ENCODE measurements at regions not wholly inside any gene's neighbourhood (a gene's known extent, or its start where the extent isn't known, plus 50 kb on each side); places are given as distances from the start of the nearest gene placed in this dataset.

DNA sequence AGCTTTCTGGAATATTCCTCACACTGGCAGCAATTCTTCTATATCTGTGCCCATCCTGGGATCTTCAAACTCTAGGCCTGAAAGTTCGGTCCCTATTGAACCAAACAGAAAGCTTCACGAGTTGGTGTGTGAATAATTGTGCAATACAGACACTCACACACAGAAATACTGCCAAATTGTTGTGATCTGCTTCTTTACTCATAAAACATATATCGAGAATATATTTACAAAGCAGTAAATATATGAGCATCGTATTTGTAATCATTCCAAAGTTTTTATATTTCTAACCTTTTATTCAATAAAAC lies 56.6 kb upstream of the BEX4 start:
- Histone ChIP-seq H3K79me1 (ENCODE audit: low read depth, low read length) (no peaks in the 10 kb centered on the region), H3K4me1 (ENCODE audit: control insufficient read depth in 2 of 2, insufficient read depth in 1 of 2, low read depth in 1 of 2, low read length in 2 of 2) (no peaks in the 10 kb centered on the region), H3K27me3 (ENCODE audit: control insufficient read depth in 3 of 3, insufficient read depth in 3 of 3, low read depth in 1 of 3, low read length in 3 of 3) (no peaks in the 10 kb centered on the region), H3K4ac (ENCODE audit: low read length) (no peak overlapping the region), H2BK120ac (ENCODE audit: low read depth, low read length) (no peak overlapping the region), H2BK15ac (ENCODE audit: low read length) (no peak overlapping the region), H2BK5ac (ENCODE audit: low read length) (no peak overlapping the region), H2AK5ac (ENCODE audit: low read depth, low read length) (no peak overlapping the region), H4K91ac (ENCODE audit: low read depth, low read length, poor library complexity) (no peak overlapping the region), H3K18ac (ENCODE audit: low read length) (no peak overlapping the region), H3K14ac (ENCODE audit: low read length) (no peak overlapping the region), H3K4me3 (ENCODE audit: low read length in 2 of 2) (no peak overlapping the region), H2BK12ac (ENCODE audit: low read length) (no peak overlapping the region), H3K27ac (replicated peaks; ENCODE audit: low read length) (no peak overlapping the region), H3K9ac (ENCODE audit: low read depth, low read length, poor library complexity) (no peak overlapping the region), H4K8ac (ENCODE audit: low read depth, low read length) (no peak overlapping the region), H3K9me3 (replicated peaks in 1 of 2; ENCODE audit: control insufficient read depth in 2 of 2, insufficient read depth in 1 of 2, low read depth in 1 of 2, low read length in 2 of 2) (no peaks in the 10 kb centered on the region), H2AFZ (ENCODE audit: low read length) (no peak overlapping the region), H3K4me2 (ENCODE audit: insufficient read depth, low read length, poor library complexity, severe bottlenecking) (no peak overlapping the region), H3K36me3 (replicated peaks in 1 of 2; ENCODE audit: control insufficient read depth in 2 of 2, insufficient read depth in 2 of 2, low read length in 2 of 2) (no peaks in the 10 kb centered on the region), H3K23ac (ENCODE audit: low read depth, low read length, poor library complexity) (no peak overlapping the region)
- WGBS, 2 donors (ENCODE audit: extremely low coverage in 2 of 2, insufficient read length in 2 of 2, insufficient replicate concordance in 1 of 2): no CpG with 5 or more reads among the region's 4 CpGs
- no peak for DNase-seq (ENCODE audit: low spot score)

DNA sequence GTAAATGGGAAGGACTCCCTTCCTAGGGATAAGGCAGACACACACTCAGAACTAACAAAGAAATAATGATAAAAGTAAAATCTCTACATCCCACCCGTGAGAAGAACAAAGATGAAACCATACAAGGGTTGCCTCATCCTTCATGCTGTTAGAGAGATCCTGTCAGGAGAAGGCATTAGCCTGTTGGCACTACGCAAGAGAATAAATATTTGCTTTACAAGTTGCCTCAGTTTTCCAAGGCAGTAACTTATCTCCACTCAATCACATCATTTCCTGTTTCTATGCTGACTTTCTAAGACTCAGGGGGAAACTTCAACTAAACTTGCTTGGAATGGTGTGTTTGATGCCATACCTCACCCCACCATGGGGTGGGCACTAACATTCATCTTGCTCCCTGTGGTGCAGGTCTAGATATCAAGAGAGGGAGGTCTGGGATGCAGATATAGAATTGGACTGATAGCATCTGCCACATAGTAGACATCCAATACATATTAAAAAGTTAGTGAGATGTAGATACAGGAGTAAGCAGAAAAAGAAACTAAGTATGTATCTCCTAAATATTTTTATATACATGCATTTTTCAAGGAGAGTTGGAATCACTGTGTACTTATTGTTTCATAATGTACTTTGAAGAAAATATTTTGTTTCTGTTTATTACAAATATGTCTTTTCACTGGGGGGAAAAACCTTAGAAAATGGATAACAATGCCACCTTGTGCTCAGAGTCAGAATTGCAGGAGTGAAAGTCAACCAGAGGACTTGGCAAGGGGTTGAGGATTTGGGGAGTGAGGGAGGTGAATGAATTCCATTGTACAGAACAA lies 57.2 kb upstream of the BEX4 start:
- H3K9me3 ChIP-seq (replicated peaks in 1 of 2; ENCODE audit: control insufficient read depth in 2 of 2, insufficient read depth in 1 of 2, low read depth in 1 of 2, low read length in 2 of 2): no peaks in the 10 kb centered on the region
- no peak overlapping the region for H3K4me3 ChIP-seq (ENCODE audit: low read length in 2 of 2)
- no peak for DNase-seq (ENCODE audit: low spot score)
- no peak overlapping the region for H3K18ac ChIP-seq (ENCODE audit: low read length)
- no peak overlapping the region for H4K8ac ChIP-seq (ENCODE audit: low read depth, low read length)
- H2BK12ac ChIP-seq (ENCODE audit: low read length): no peak overlapping the region
- WGBS, 2 donors (ENCODE audit: extremely low coverage in 2 of 2, insufficient read length in 2 of 2, insufficient replicate concordance in 1 of 2): no CpG with 5 or more reads among the region's 2 CpGs
- H3K27me3 ChIP-seq (ENCODE audit: control insufficient read depth in 3 of 3, insufficient read depth in 3 of 3, low read depth in 1 of 3, low read length in 3 of 3): no peaks in the 10 kb centered on the region
- no peak overlapping the region for H4K91ac ChIP-seq (ENCODE audit: low read depth, low read length, poor library complexity)
- no peaks in the 10 kb centered on the region for H3K36me3 ChIP-seq (replicated peaks in 1 of 2; ENCODE audit: control insufficient read depth in 2 of 2, insufficient read depth in 2 of 2, low read length in 2 of 2)
- H3K27ac ChIP-seq (replicated peaks; ENCODE audit: low read length): no peak overlapping the region
- no peak overlapping the region for H2BK15ac ChIP-seq (ENCODE audit: low read length)
- H3K14ac ChIP-seq (ENCODE audit: low read length): no peak overlapping the region
- no peak overlapping the region for H3K23ac ChIP-seq (ENCODE audit: low read depth, low read length, poor library complexity)
- no peak overlapping the region for H2AK5ac ChIP-seq (ENCODE audit: low read depth, low read length)
- H3K4me2 ChIP-seq (ENCODE audit: insufficient read depth, low read length, poor library complexity, severe bottlenecking): no peak overlapping the region
- H3K9ac ChIP-seq (ENCODE audit: low read depth, low read length, poor library complexity): no peak overlapping the region
- H3K4me1 ChIP-seq (ENCODE audit: control insufficient read depth in 2 of 2, insufficient read depth in 1 of 2, low read depth in 1 of 2, low read length in 2 of 2): no peaks in the 10 kb centered on the region
- no peaks in the 10 kb centered on the region for H3K79me1 ChIP-seq (ENCODE audit: low read depth, low read length)
- H2BK120ac ChIP-seq (ENCODE audit: low read depth, low read length): no peak overlapping the region
- no peak overlapping the region for H2AFZ ChIP-seq (ENCODE audit: low read length)
- no peak overlapping the region for H2BK5ac ChIP-seq (ENCODE audit: low read length)
- no peak overlapping the region for H3K4ac ChIP-seq (ENCODE audit: low read length)

DNA sequence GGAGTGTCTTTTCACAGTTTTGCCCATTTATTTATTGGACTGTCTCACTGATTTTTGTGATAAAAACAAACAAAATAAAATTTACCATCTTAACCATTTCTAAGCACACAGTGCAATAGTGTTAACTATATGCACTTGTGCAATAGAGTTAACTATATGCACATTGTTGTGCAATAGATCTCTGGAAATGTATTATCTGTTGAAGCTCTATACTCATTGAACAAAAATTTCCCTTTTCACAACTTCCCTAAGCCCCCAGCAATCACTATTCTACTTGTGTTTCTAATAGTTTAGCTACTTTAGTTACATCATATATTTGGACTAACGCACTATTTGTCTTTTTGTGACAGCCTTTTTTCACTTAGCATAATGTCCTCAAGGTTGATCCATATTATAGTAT lies 59.7 kb upstream of the BEX4 start:
- H2BK5ac ChIP-seq (ENCODE audit: low read length): no peak overlapping the region

GRCh38 chrX:103153661-103154060 lies 60.7 kb upstream of the NXF3 start:
- no CpG with 5 or more reads among the region's 2 CpGs for WGBS, 2 donors (ENCODE audit: extremely low coverage in 2 of 2, insufficient read length in 2 of 2, insufficient replicate concordance in 1 of 2)
- no peak overlapping the region for H3K27ac ChIP-seq (replicated peaks; ENCODE audit: low read length)
- H3K9me3 ChIP-seq (replicated peaks in 1 of 2; ENCODE audit: control insufficient read depth in 2 of 2, insufficient read depth in 1 of 2, low read depth in 1 of 2, low read length in 2 of 2): no peaks in the 10 kb centered on the region
- H3K4me3 ChIP-seq (ENCODE audit: low read length in 2 of 2): no peak overlapping the region
- H3K14ac ChIP-seq (ENCODE audit: low read length): no peak overlapping the region
- no peak overlapping the region for H3K4ac ChIP-seq (ENCODE audit: low read length)
- no peaks in the 10 kb centered on the region for H3K79me1 ChIP-seq (ENCODE audit: low read depth, low read length)
- H2AFZ ChIP-seq (ENCODE audit: low read length): no peak overlapping the region
- H4K91ac ChIP-seq (ENCODE audit: low read depth, low read length, poor library complexity): no peak overlapping the region
- no peak overlapping the region for H2BK12ac ChIP-seq (ENCODE audit: low read length)
- DNase-seq (ENCODE audit: low spot score): no peak
- H2AK5ac ChIP-seq (ENCODE audit: low read depth, low read length): no peak overlapping the region
- H3K23ac ChIP-seq (ENCODE audit: low read depth, low read length, poor library complexity): no peak overlapping the region
- no peak overlapping the region for H3K9ac ChIP-seq (ENCODE audit: low read depth, low read length, poor library complexity)
- H3K36me3 ChIP-seq (replicated peaks in 1 of 2; ENCODE audit: control insufficient read depth in 2 of 2, insufficient read depth in 2 of 2, low read length in 2 of 2): no peaks in the 10 kb centered on the region
- H3K4me2 ChIP-seq (ENCODE audit: insufficient read depth, low read length, poor library complexity, severe bottlenecking): no peak overlapping the region
- no peak overlapping the region for H2BK15ac ChIP-seq (ENCODE audit: low read length)
- H3K18ac ChIP-seq (ENCODE audit: low read length): no peak overlapping the region
- H3K4me1 ChIP-seq (ENCODE audit: control insufficient read depth in 2 of 2, insufficient read depth in 1 of 2, low read depth in 1 of 2, low read length in 2 of 2): no peaks in the 10 kb centered on the region
- no peak overlapping the region for H2BK5ac ChIP-seq (ENCODE audit: low read length)
- H3K27me3 ChIP-seq (ENCODE audit: control insufficient read depth in 3 of 3, insufficient read depth in 3 of 3, low read depth in 1 of 3, low read length in 3 of 3): no peaks in the 10 kb centered on the region
- H4K8ac ChIP-seq (ENCODE audit: low read depth, low read length): peak overlapping the region; percentile 48
- no peak overlapping the region for H2BK120ac ChIP-seq (ENCODE audit: low read depth, low read length)

More for the DNA sequence above, 59.7 kb upstream of the BEX4 start:
- no peaks in the 10 kb centered on the region for H3K4me1 ChIP-seq (ENCODE audit: control insufficient read depth in 2 of 2, insufficient read depth in 1 of 2, low read depth in 1 of 2, low read length in 2 of 2)
- no peak overlapping the region for H2AK5ac ChIP-seq (ENCODE audit: low read depth, low read length)
- H3K36me3 ChIP-seq (replicated peaks in 1 of 2; ENCODE audit: control insufficient read depth in 2 of 2, insufficient read depth in 2 of 2, low read length in 2 of 2): no peaks in the 10 kb centered on the region
- H3K23ac ChIP-seq (ENCODE audit: low read depth, low read length, poor library complexity): no peak overlapping the region
- H2BK12ac ChIP-seq (ENCODE audit: low read length): no peak overlapping the region
- no peak overlapping the region for H3K18ac ChIP-seq (ENCODE audit: low read length)
- no peaks in the 10 kb centered on the region for H3K79me1 ChIP-seq (ENCODE audit: low read depth, low read length)
- H2AFZ ChIP-seq (ENCODE audit: low read length): no peak overlapping the region
- no peak overlapping the region for H3K9ac ChIP-seq (ENCODE audit: low read depth, low read length, poor library complexity)
- H2BK120ac ChIP-seq (ENCODE audit: low read depth, low read length): no peak overlapping the region
- H2BK15ac ChIP-seq (ENCODE audit: low read length): no peak overlapping the region
- H3K9me3 ChIP-seq (replicated peaks in 1 of 2; ENCODE audit: control insufficient read depth in 2 of 2, insufficient read depth in 1 of 2, low read depth in 1 of 2, low read length in 2 of 2): no peaks in the 10 kb centered on the region
- no CpG with 5 or more reads among the region's 1 CpG for WGBS, 2 donors (ENCODE audit: extremely low coverage in 2 of 2, insufficient read length in 2 of 2, insufficient replicate concordance in 1 of 2)
- no peak overlapping the region for H3K14ac ChIP-seq (ENCODE audit: low read length)
- DNase-seq (ENCODE audit: low spot score): no peak
- no peaks in the 10 kb centered on the region for H3K27me3 ChIP-seq (ENCODE audit: control insufficient read depth in 3 of 3, insufficient read depth in 3 of 3, low read depth in 1 of 3, low read length in 3 of 3)
- H4K91ac ChIP-seq (ENCODE audit: low read depth, low read length, poor library complexity): no peak overlapping the region
- no peak overlapping the region for H3K4me2 ChIP-seq (ENCODE audit: insufficient read depth, low read length, poor library complexity, severe bottlenecking)
- H4K8ac ChIP-seq (ENCODE audit: low read depth, low read length): no peak overlapping the region
- H3K27ac ChIP-seq (replicated peaks; ENCODE audit: low read length): no peak overlapping the region
- H3K4me3 ChIP-seq (ENCODE audit: low read length in 2 of 2): no peak overlapping the region
- no peak overlapping the region for H3K4ac ChIP-seq (ENCODE audit: low read length)
